Spleen (tissue), 11 donors: ENCODE measurements at regions not wholly inside any gene's neighbourhood (a gene's known extent, or its start where the extent isn't known, plus 50 kb on each side); places are given as distances from the start of the nearest gene placed in this dataset.

Source experiments
- DNase-seq: peaks from one replicate; pipeline ENCODE4 v3.0.0-alpha.2; 2020
- H3K27ac ChIP-seq, 8 donors: fragments of 200-600 bp; sonication (generic) in 7 of 8; 1 replicate in 4 of 8; 2 replicates in 4 of 8; pipeline versions ENCODE4 v1.5.0 to v1.8.0; 2016 to 2021; ENCODE audit warnings: inconsistent platforms in 4 of 8, mild to moderate bottlenecking in 4 of 8, moderate library complexity in 1 of 8
- H3K27me3 ChIP-seq, 7 donors: fragments of 200-600 bp; sonication (generic) in 6 of 7; replicated peaks in 1 of 7; 1 replicate in 4 of 7; 2 replicates in 3 of 7; pipeline versions ENCODE4 v1.5.0 to v1.8.0; 2016 to 2021; ENCODE audit warnings: inconsistent platforms in 3 of 7, mild to moderate bottlenecking in 1 of 7
- H3K36me3 ChIP-seq, 6 donors: fragments of 200-600 bp; sonication (generic) in 5 of 6; 1 replicate in 4 of 6; 2 replicates in 2 of 6; pipeline versions ENCODE4 v1.5.0 to v1.8.0; 2016 to 2021; ENCODE audit warnings: inconsistent platforms in 2 of 6
- H3K4me1 ChIP-seq, 6 donors: fragments of 200-600 bp; sonication (generic) in 5 of 6; 1 replicate in 3 of 6; 2 replicates in 3 of 6; pipeline versions ENCODE4 v1.5.0 to v1.8.0; 2016 to 2021; ENCODE audit warnings: inconsistent platforms in 3 of 6
- H3K4me3 ChIP-seq, 8 donors: fragments of 200-600 bp; sonication (generic) in 7 of 8; 1 replicate in 4 of 8; 2 replicates in 4 of 8; pipeline versions ENCODE4 v1.5.0 to v1.8.0; 2016 to 2021; ENCODE audit warnings: inconsistent platforms in 4 of 8, mild to moderate bottlenecking in 4 of 8, moderate library complexity in 2 of 8
- H3K9me3 ChIP-seq, 8 donors: fragments of 200-600 bp; sonication (generic) in 7 of 8; 1 replicate in 4 of 8; 2 replicates in 4 of 8; pipeline versions ENCODE4 v1.5.0 to v1.8.0; 2016 to 2021; ENCODE audit warnings: inconsistent platforms in 4 of 8
- CTCF ChIP-seq, 11 experiments: fragments of 200-600 bp in 7 of 11; fragments of 450-650 bp in 4 of 11; sonication (generic) in 4 of 11; IDR thresholded peaks in 8 of 11; conservative IDR thresholded peaks in 3 of 11; 1 replicate in 7 of 11; 2 replicates in 4 of 11; pipeline versions ENCODE4 v1.4.0 to v1.8.0; 2016 to 2021; ENCODE audit warnings: antibody characterized with exemption in 11 of 11, inconsistent platforms in 4 of 11, mild to moderate bottlenecking in 1 of 11
- POLR2A ChIP-seq, 3 donors: fragments of 450-650 bp; IDR thresholded peaks; one replicate each; pipeline ENCODE4 v1.5.1; 2017; ENCODE audit warnings: antibody characterized with exemption in 3 of 3, mild to moderate bottlenecking in 1 of 3
- POLR2AphosphoS5 ChIP-seq, 3 donors: sonication (generic); formaldehyde crosslinking; IDR thresholded peaks; one replicate each; pipeline ENCODE4 v1.5.1; 2017; ENCODE audit warnings: antibody characterized with exemption in 3 of 3
- WGBS, 5 donors: extraction: QIAGEN DNeasy Blood & Tissue Kit in 3 of 5; methylation state at CpG; one replicate each; pipeline versions ENCODE4 v1.1.5 to v1.1.7; 2013 to 2018; 5-methylcytosine and 5-hydroxymethylcytosine counted together
- intact Hi-C: fragments of 100-400 bp; cut with DNase I; formaldehyde crosslinking; loops from one replicate; pipeline ENCODE4 v1.15.0; 2023; ENCODE audit warnings: low total_unique reads
- donor health status: healthy with polysubstance abuse.
- donor health status: DM: no; HTN: no; CAD: no; lungs with moderate emphysema.
- donor health status: DM: no; HTN: no; CAD: no.
- donor health status: Bipolar disorder and iron deficiency.
- donor health status: healthy.
- donor health status: DM: no; HTN: no; CAD: no.
- donor health status: DM: yes; HTN: yes; CAD: no.

GRCh38 chr12:42705863-42706262 is 116.3 kb upstream of the PRICKLE1 start:
- no peak overlapping the region for H3K4me3 ChIP-seq
- intact Hi-C loops: no loop called here
- peaks cover 0 to 5% (median 0%) of the 10 kb centered on the region in 8 donors for H3K9me3 ChIP-seq
- TF ChIP-seq POLR2A (IDR thresholded peaks at IDR 0.05) (no peak), POLR2AphosphoS5 (IDR thresholded peaks at IDR 0.05) (peak in 2 of 3 donors; percentile 62 to 70), CTCF (IDR thresholded peaks at IDR 0.05 in 8 of 11, conservative IDR thresholded peaks at IDR 0.05 in 3 of 11) (peak in 1 of 11 experiments; percentile 9)
- WGBS, 5 donors: 23 to 62% (median 41%) methylated on average over 4 of the region's 4 CpGs
- peak; percentile 71 for DNase-seq
- peak overlapping the region in 7 of 8 donors; percentile 26 to 68 (median 51) for H3K27ac ChIP-seq
- H3K36me3 ChIP-seq: no peaks in the 10 kb centered on the region
- no peaks in the 10 kb centered on the region for H3K27me3 ChIP-seq
- H3K4me1 ChIP-seq: peaks cover 0 to 8% (median 0%) of the 10 kb centered on the region in 6 donors

- TF ChIP-seq POLR2AphosphoS5 (IDR thresholded peaks at IDR 0.05) (no peak), CTCF (IDR thresholded peaks at IDR 0.05 in 8 of 11, conservative IDR thresholded peaks at IDR 0.05 in 3 of 11) (no peak), POLR2A (IDR thresholded peaks at IDR 0.05) (no peak)
- peak overlapping the region in 2 of 8 donors; percentile 32 to 57 for H3K27ac ChIP-seq
- intact Hi-C loops: no loop called here
- H3K9me3 ChIP-seq: peaks cover 0 to 5% (median 0%) of the 10 kb centered on the region in 8 donors
- H3K4me3 ChIP-seq: no peak overlapping the region
- peaks cover 0 to 8% (median 0%) of the 10 kb centered on the region in 6 donors for H3K4me1 ChIP-seq
- H3K27me3 ChIP-seq: no peaks in the 10 kb centered on the region
- no peak for DNase-seq
- H3K36me3 ChIP-seq: no peaks in the 10 kb centered on the region
- WGBS, 5 donors: 43 to 69% (median 57%) methylated on average over 2 of the region's 2 CpGs
Measured at GRCh38 chr12:42704810-42705401, 115.4 kb upstream of the PRICKLE1 start.

- TF ChIP-seq POLR2AphosphoS5 (IDR thresholded peaks at IDR 0.05) (no peak), CTCF (IDR thresholded peaks at IDR 0.05 in 8 of 11, conservative IDR thresholded peaks at IDR 0.05 in 3 of 11) (no peak), POLR2A (IDR thresholded peaks at IDR 0.05) (no peak)
- H3K9me3 ChIP-seq: peaks cover 0 to 5% (median 0%) of the 10 kb centered on the region in 8 donors
- intact Hi-C loops: no loop called here
Measured at GRCh38 chr12:42704340-42704739, 114.8 kb upstream of the PRICKLE1 start.

GRCh38 chr12:42701084-42701483 is 111.5 kb upstream of the PRICKLE1 start:
- no peak for DNase-seq
- no peak for TF ChIP-seq CTCF (IDR thresholded peaks at IDR 0.05 in 8 of 11, conservative IDR thresholded peaks at IDR 0.05 in 3 of 11)
- TF ChIP-seq POLR2A (IDR thresholded peaks at IDR 0.05): no peak
- TF ChIP-seq POLR2AphosphoS5 (IDR thresholded peaks at IDR 0.05): no peak
- intact Hi-C loops: no loop called here
- Histone ChIP-seq H3K36me3 (no peaks in the 10 kb centered on the region), H3K27ac (no peak overlapping the region), H3K4me1 (peaks cover 0 to 28% (median 7%) of the 10 kb centered on the region in 6 donors), H3K4me3 (no peak overlapping the region), H3K9me3 (no peaks in the 10 kb centered on the region), H3K27me3 (no peaks in the 10 kb centered on the region)
- WGBS, 5 donors: 73 to 91% (median 84%) methylated on average over 3 of the region's 3 CpGs

More at GRCh38 chr12:42704340-42704739, 114.8 kb upstream of the PRICKLE1 start:
- peaks cover 0 to 8% (median 0%) of the 10 kb centered on the region in 6 donors for H3K4me1 ChIP-seq
- DNase-seq: no peak
- no peaks in the 10 kb centered on the region for H3K27me3 ChIP-seq
- H3K27ac ChIP-seq: peak overlapping the region in 1 of 8 donors; percentile 57
- H3K4me3 ChIP-seq: no peak overlapping the region
- H3K36me3 ChIP-seq: no peaks in the 10 kb centered on the region
